ENCODE measurements at regions not wholly inside any gene's neighbourhood (a gene's known extent, or its start where the extent isn't known, plus 50 kb on each side); places are given as distances from the start of the nearest gene placed in this dataset.
"Not testable (repeated sequence)": the region's sequence is repeated elsewhere in the genome, so short reads cannot be mapped to it uniquely, and the experiment has no call there.

DNA sequence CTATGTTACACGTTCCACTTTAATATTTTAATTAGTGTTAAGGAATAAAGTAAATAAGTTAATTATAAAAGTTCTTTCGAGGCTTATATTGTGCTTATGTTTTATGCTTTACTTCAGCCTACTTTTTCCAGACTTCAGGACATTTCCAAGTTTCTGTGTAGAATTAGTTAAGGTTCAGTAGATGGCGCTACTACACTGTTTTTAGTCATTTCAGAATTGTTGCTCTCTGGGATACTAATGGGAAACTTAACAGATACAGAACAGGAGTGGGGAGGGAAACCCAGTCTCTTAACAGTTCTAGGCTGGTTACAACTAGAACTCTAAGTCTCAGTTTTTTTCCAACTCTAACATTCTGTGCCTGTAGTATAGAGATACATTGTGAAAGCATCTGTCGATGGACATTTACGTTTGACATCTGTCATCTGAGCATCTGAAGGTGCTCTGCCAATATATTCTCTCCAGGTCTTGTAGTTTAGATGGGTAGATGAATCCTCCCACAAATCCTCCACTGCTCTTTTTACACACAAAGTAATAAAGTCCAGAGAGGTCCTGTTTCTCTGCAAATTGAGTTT is 56.8 kb upstream of the FAM171A1 start:
- H3K36me3 ChIP-seq (ENCODE audit: control insufficient read depth, insufficient read depth, low read length) = no peaks in the 10 kb centered on the region

DNA sequence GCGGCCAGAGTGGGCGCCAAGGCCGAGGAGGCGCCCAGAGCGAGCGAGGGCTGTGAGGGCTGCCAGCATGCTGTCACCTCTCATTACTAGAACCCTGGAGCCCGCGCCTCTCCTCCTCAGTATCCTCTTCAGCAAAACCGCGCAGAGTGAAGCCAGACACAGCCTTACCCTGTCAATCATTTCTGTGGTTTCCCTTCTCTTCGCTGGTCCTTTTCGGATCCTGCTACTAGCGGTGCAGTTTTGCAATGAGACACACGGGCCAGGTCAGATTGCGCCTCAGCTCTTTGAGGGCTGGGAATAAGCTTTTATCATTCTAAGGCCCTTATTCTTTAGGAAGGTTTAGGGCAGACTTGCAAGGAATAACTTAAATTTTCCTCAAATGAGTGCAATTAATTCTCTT is 55.5 kb upstream of the FAM171A1 start:
- H3K27me3 Mint-ChIP-seq (ENCODE audit: insufficient read depth, unreplicated experiment) = peaks cover 3% of the 10 kb centered on the region
- no peaks in the 10 kb centered on the region for H3K27me3 ChIP-seq (replicated peaks; ENCODE audit: control insufficient read depth, insufficient read depth, low read length)
- DNase-seq = no peak
- H3K4me3 ChIP-seq (ENCODE audit: low read depth, low read length) = no peak overlapping the region
- no peak for TF ChIP-seq CTCF (IDR thresholded peaks at IDR 0.05; ENCODE audit: insufficient read depth in 1 of 2, low read depth in 1 of 2, low read length in 1 of 2, severe bottlenecking in 1 of 2, unreplicated experiment in 1 of 2)
- H3K4me3 Mint-ChIP-seq (ENCODE audit: unreplicated experiment) = no peak overlapping the region
- ChIA-PET CTCF (no interaction called here), POLR2A (no interaction called here)
- no peaks in the 10 kb centered on the region for H3K4me1 Mint-ChIP-seq (ENCODE audit: low read depth, unreplicated experiment)
- no TSS peak for BruUV-seq (replicated peaks)
- intact Hi-C loops (cut with micrococcal nuclease; ENCODE audit: unreplicated experiment) = no loop called here
- H3K9me3 ChIP-seq = no peaks in the 10 kb centered on the region
- H3K9me3 Mint-ChIP-seq (ENCODE audit: unreplicated experiment) = no peaks in the 10 kb centered on the region
- no peak overlapping the region for H3K27ac Mint-ChIP-seq (ENCODE audit: unreplicated experiment)
- H3K36me3 ChIP-seq (ENCODE audit: control insufficient read depth, insufficient read depth, low read length) = no peaks in the 10 kb centered on the region
- H3K4me1 ChIP-seq = no peaks in the 10 kb centered on the region
- no peaks in the 10 kb centered on the region for H3K36me3 Mint-ChIP-seq (ENCODE audit: insufficient read depth, unreplicated experiment)

More for the DNA sequence above, 56.8 kb upstream of the FAM171A1 start:
- Mint-ChIP-seq H3K9me3 (ENCODE audit: unreplicated experiment) (no peaks in the 10 kb centered on the region), H3K4me3 (ENCODE audit: unreplicated experiment) (no peak overlapping the region), H3K4me1 (ENCODE audit: low read depth, unreplicated experiment) (peaks cover 6% of the 10 kb centered on the region), H3K27me3 (ENCODE audit: insufficient read depth, unreplicated experiment) (peaks cover 3% of the 10 kb centered on the region), H3K36me3 (ENCODE audit: insufficient read depth, unreplicated experiment) (no peaks in the 10 kb centered on the region), H3K27ac (ENCODE audit: unreplicated experiment) (no peak overlapping the region)
- Histone ChIP-seq H3K9me3 (no peaks in the 10 kb centered on the region), H3K4me1 (peaks cover 4% of the 10 kb centered on the region; the same call in 1 of the 2 replicates), H3K27me3 (replicated peaks; ENCODE audit: control insufficient read depth, insufficient read depth, low read length) (no peaks in the 10 kb centered on the region), H3K4me3 (ENCODE audit: low read depth, low read length) (no peak overlapping the region)
- intact Hi-C loops (cut with micrococcal nuclease; ENCODE audit: unreplicated experiment) = loop anchor here (1.0 kb wide), 3 partner anchors 297 to 396 kb away; no protein-coding TSS in a partner anchor
- CTCF ChIA-PET = no interaction called here
- peak; percentile 58 to 70 for TF ChIP-seq CTCF (IDR thresholded peaks at IDR 0.05; ENCODE audit: insufficient read depth in 1 of 2, low read depth in 1 of 2, low read length in 1 of 2, severe bottlenecking in 1 of 2, unreplicated experiment in 1 of 2)
- no peak for DNase-seq
- no TSS peak for BruUV-seq (replicated peaks)
- POLR2A ChIA-PET = no interaction called here

GRCh38 chr10:15426115-15426514 is 55.0 kb upstream of the FAM171A1 start:
- Histone ChIP-seq H3K4me3 (ENCODE audit: low read depth, low read length) (no peak overlapping the region), H3K4me1 (no peaks in the 10 kb centered on the region), H3K36me3 (ENCODE audit: control insufficient read depth, insufficient read depth, low read length) (no peaks in the 10 kb centered on the region), H3K9me3 (no peaks in the 10 kb centered on the region), H3K27me3 (replicated peaks; ENCODE audit: control insufficient read depth, insufficient read depth, low read length) (no peaks in the 10 kb centered on the region)
- no peaks in the 10 kb centered on the region for H3K36me3 Mint-ChIP-seq (ENCODE audit: insufficient read depth, unreplicated experiment)
- POLR2A ChIA-PET = no interaction called here
- H3K4me3 Mint-ChIP-seq (ENCODE audit: unreplicated experiment) = no peak overlapping the region
- TF ChIP-seq CTCF (IDR thresholded peaks at IDR 0.05; ENCODE audit: insufficient read depth in 1 of 2, low read depth in 1 of 2, low read length in 1 of 2, severe bottlenecking in 1 of 2, unreplicated experiment in 1 of 2) = no peak
- no peak for DNase-seq
- BruUV-seq (replicated peaks) = no TSS peak
- intact Hi-C loops (cut with micrococcal nuclease; ENCODE audit: unreplicated experiment) = no loop called here
- no peak overlapping the region for H3K27ac Mint-ChIP-seq (ENCODE audit: unreplicated experiment)
- H3K27me3 Mint-ChIP-seq (ENCODE audit: insufficient read depth, unreplicated experiment) = peaks cover 3% of the 10 kb centered on the region
- no peaks in the 10 kb centered on the region for H3K9me3 Mint-ChIP-seq (ENCODE audit: unreplicated experiment)
- no peaks in the 10 kb centered on the region for H3K4me1 Mint-ChIP-seq (ENCODE audit: low read depth, unreplicated experiment)
- CTCF ChIA-PET = no interaction called here

GRCh38 chr10:15421875-15422274 is 50.8 kb upstream of the FAM171A1 start:
- H3K9me3 Mint-ChIP-seq (ENCODE audit: unreplicated experiment); H3K27ac Mint-ChIP-seq (ENCODE audit: unreplicated experiment); H3K27me3 ChIP-seq (replicated peaks; ENCODE audit: control insufficient read depth, insufficient read depth, low read length); H3K36me3 Mint-ChIP-seq (ENCODE audit: insufficient read depth, unreplicated experiment); POLR2A ChIA-PET; H3K9me3 ChIP-seq; intact Hi-C loops (cut with micrococcal nuclease; ENCODE audit: unreplicated experiment); BruUV-seq (replicated peaks); H3K4me1 Mint-ChIP-seq (ENCODE audit: low read depth, unreplicated experiment); H3K4me3 ChIP-seq (ENCODE audit: low read depth, low read length); H3K36me3 ChIP-seq (ENCODE audit: control insufficient read depth, insufficient read depth, low read length); H3K27me3 Mint-ChIP-seq (ENCODE audit: insufficient read depth, unreplicated experiment); CTCF ChIA-PET; DNase-seq; H3K4me3 Mint-ChIP-seq (ENCODE audit: unreplicated experiment); H3K4me1 ChIP-seq: not testable (repeated sequence)

Measured in Caco-2 (cell line).